ENCODE measurements at regions not wholly inside any gene's neighbourhood (a gene's known extent, or its start where the extent isn't known, plus 50 kb on each side); places are given as distances from the start of the nearest gene placed in this dataset.

DNA sequence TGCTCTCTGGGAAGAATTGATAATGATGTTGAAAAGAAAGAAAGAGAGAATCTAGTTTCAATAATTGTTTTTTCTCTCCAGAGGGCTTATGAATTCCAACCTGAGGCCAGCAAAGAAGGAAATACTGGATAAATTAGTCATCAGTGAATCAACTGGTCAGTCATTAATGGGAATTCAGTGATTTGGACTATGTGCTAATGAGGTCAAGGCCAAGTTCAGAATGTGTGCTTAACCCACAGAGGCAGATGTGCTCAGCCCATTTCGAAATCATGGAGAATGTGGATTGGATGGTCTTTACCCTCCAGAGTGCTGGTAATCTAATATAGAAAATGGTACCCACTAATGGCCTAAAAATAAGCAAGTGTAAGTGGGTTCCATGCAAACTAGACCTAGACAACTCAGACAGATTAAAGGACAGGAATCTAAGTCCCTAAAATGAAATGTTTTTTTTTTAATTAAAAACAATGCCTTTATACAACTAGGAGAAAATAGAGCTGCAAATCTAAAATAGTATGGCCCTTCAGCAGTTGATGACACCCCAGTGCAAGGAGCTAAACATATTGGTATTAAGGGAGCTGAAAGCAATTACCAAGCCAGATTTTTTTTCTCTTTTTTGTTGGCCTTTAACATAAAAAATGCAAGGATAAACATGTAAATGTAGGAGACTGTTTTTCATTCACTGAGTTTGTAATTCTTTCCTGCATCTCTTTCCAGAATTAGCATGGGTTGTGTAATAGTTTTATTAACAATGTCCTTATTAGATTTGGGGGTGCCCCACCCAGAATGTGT lies 296.9 kb downstream of the SATB2 start:
- no peak for DNase-seq
- Mint-ChIP-seq H3K4me3 (no peak overlapping the region), H3K9me3 (no peaks in the 10 kb centered on the region), H3K27me3 (no peaks in the 10 kb centered on the region), H3K36me3 (ENCODE audit: low read depth) (no peaks in the 10 kb centered on the region), H3K4me1 (no peaks in the 10 kb centered on the region), H3K27ac (no peak overlapping the region)
- ChIA-PET CTCF (no interaction called here), POLR2A (no interaction called here)

DNA sequence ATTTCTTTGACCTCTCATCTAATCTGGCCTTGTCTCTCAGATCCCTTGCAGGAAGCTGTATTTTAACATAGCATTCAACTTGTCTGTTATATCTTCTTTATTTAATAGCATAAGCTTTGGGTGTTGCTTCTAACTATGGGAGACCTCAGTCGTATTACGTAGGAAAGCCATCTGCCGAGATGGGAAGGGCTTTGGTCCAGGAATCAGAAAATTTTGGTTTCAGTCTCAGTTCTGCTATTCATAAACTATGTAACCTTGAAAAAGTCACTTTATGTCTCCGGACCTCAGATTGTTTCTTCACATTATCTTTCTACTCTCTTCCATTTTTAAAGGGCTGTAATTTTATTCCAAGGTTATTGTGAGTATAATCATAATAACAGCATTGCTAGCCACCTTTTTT lies 297.7 kb downstream of the SATB2 start:
- Mint-ChIP-seq H3K27ac (no peak overlapping the region), H3K9me3 (no peaks in the 10 kb centered on the region), H3K27me3 (no peaks in the 10 kb centered on the region), H3K36me3 (ENCODE audit: low read depth) (no peaks in the 10 kb centered on the region), H3K4me1 (no peaks in the 10 kb centered on the region), H3K4me3 (no peak overlapping the region)
- CTCF ChIA-PET = no interaction called here
- DNase-seq = no peak
- POLR2A ChIA-PET = no interaction called here

DNA sequence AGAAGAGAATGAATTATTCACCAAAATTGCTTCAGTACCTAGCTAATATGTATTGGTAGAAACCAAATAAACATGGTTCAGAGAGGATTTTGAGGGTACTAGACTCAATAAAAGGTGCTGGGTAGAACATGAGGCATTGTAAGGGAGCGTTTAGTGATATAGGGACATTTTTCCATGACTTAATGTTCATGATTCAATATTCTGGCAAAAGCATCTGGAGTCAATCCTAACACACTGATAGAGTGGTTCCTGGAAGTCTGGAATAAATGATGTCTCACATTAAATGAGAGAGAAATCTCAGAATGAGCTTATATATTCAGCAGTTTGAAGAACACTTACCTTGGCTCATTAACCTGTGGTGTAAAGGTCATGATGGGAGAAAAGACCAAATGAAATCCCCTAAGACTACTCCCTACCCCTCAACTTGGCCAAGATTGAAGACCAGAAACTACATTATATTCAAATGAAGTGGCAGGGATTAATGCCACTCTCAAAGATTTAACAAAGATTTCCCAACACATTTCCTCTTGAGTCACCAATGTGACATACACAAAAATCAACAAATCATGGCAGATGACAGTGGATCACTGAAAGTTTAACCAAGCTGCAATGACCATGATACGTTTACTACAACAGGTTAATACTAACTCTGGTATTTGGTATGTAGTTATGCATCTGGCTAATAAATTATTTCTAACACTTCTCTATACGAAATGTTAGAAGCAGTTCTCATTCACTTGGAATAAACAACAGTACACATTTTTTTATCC lies 309.5 kb downstream of the SATB2 start:
- H3K36me3 Mint-ChIP-seq (ENCODE audit: low read depth) = no peaks in the 10 kb centered on the region
- POLR2A ChIA-PET = no interaction called here

DNA sequence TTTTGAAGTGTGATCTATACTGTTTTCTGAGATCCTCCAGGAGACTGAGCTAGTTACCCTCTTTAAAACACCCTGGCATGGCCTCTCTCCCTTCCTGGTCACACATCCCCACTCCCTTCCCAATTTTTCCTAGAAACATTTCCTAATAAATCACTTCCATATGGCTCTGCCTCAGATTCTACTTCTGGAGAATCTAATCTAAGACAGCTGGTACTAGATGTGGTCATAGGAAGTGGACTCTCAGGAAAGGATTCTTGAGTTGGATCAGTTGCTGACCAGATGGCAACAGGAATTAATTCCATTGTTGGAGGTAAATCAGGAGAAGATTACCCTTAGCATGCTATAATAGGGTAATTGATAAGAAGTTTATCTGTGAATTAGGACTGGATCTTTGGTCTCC lies 310.5 kb downstream of the SATB2 start:
- no peak overlapping the region for H3K27ac Mint-ChIP-seq
- H3K36me3 Mint-ChIP-seq (ENCODE audit: low read depth) = no peaks in the 10 kb centered on the region
- ChIA-PET CTCF (no interaction called here), POLR2A (no interaction called here)
- H3K9me3 Mint-ChIP-seq = no peaks in the 10 kb centered on the region
- H3K4me3 Mint-ChIP-seq = no peak overlapping the region
- H3K27me3 Mint-ChIP-seq = no peaks in the 10 kb centered on the region
- DNase-seq = no peak
- H3K4me1 Mint-ChIP-seq = no peaks in the 10 kb centered on the region

More for the DNA sequence above, 309.5 kb downstream of the SATB2 start:
- Mint-ChIP-seq H3K27ac (no peak overlapping the region), H3K4me1 (no peaks in the 10 kb centered on the region), H3K27me3 (no peaks in the 10 kb centered on the region), H3K4me3 (no peak overlapping the region), H3K9me3 (no peaks in the 10 kb centered on the region)
- DNase-seq = no peak
- CTCF ChIA-PET = no interaction called here

DNA sequence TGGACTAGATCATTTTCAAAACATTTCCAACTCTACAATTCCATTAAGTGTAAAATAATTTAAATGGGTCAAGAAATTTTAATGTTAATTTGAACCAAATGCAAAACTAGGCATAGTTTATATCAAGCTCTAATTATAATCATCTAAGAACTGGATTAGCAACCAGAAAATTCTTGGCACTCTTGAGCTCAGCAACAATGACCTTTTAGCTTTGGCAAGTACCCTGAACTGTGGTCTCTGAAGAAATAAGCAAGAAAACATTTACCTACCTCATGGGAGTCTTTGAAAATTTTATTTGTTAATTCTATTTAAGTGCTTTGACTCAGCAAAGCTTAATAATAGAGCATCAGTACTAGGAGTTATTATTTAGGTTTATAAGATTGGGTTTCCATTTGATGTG lies 313.2 kb downstream of the SATB2 start:
- ChIA-PET POLR2A (no interaction called here), CTCF (no interaction called here)
- no peaks in the 10 kb centered on the region for H3K36me3 Mint-ChIP-seq (ENCODE audit: low read depth)
- H3K27ac Mint-ChIP-seq = no peak overlapping the region
- H3K4me1 Mint-ChIP-seq = no peaks in the 10 kb centered on the region
- no peak overlapping the region for H3K4me3 Mint-ChIP-seq
- H3K9me3 Mint-ChIP-seq = no peaks in the 10 kb centered on the region
- DNase-seq = no peak
- H3K27me3 Mint-ChIP-seq = no peaks in the 10 kb centered on the region

DNA sequence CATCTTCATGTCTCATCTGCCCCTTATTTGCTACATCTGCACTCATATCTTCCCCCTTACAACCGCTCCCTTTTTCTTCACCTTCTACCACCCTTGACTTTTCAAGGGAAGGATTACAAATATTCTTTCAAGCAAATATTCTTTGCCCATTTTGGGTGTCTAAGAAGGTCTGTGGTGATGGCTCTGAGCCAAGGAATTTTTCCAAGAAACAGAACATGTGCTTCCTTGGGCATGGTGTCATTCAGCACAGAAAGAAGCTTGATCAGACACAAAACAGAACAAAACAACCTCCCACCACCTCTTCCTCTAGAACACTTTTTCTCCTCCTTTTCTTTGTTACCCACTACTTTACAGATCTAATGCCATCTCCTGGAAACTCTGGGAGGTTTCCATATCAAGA lies 313.7 kb downstream of the SATB2 start:
- Mint-ChIP-seq H3K27me3 (no peaks in the 10 kb centered on the region), H3K36me3 (ENCODE audit: low read depth) (no peaks in the 10 kb centered on the region), H3K9me3 (no peaks in the 10 kb centered on the region), H3K27ac (no peak overlapping the region), H3K4me1 (no peaks in the 10 kb centered on the region), H3K4me3 (no peak overlapping the region)
- POLR2A ChIA-PET = no interaction called here
- CTCF ChIA-PET = no interaction called here
- DNase-seq = no peak

DNA sequence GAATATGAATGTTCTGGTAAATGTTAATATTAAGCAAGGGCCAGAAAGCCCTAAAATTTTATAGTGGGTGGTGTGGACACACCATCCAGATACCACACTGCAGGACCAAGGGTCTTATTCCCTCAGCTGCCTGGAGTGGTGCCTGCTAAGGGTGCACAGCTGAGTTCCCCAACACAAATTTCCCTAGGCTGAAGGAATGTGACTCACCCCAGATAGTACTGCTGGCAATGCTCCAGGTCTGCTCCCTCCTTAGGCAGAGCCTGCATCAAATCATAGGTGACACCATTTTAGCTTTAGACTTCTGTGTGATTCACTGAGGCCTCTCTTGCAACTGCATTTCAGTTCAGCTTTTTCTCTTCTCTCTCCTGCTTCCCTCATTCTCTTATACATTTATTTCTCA lies 321.1 kb downstream of the SATB2 start:
- no peak for DNase-seq
- POLR2A ChIA-PET = no interaction called here
- Mint-ChIP-seq H3K27ac (no peak overlapping the region), H3K4me3 (no peak overlapping the region), H3K36me3 (ENCODE audit: low read depth) (no peaks in the 10 kb centered on the region), H3K4me1 (no peaks in the 10 kb centered on the region), H3K27me3 (no peaks in the 10 kb centered on the region), H3K9me3 (no peaks in the 10 kb centered on the region)
- CTCF ChIA-PET = no interaction called here

DNA sequence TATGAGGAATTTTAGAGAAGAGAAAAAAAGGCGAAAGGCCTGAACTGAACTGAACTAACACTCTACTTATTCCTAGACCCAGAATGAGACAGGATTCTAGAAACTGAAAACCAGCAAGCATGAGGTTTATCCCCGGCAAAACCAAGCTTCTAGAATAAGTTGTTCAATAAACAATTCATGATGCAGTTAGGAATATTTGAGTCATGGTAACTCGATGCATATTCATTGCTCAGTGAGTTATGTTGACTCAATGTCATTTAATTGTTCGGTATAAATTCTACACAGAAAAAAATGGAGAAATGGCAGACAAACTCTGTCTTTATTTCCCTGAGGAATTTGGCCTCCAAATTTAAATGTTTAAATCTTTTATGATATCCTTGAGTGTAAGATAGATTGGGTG lies 321.5 kb downstream of the SATB2 start:
- ChIA-PET CTCF (no interaction called here), POLR2A (no interaction called here)
- Mint-ChIP-seq H3K4me3 (no peak overlapping the region), H3K4me1 (no peaks in the 10 kb centered on the region), H3K9me3 (no peaks in the 10 kb centered on the region), H3K27me3 (no peaks in the 10 kb centered on the region), H3K27ac (no peak overlapping the region), H3K36me3 (ENCODE audit: low read depth) (no peaks in the 10 kb centered on the region)
- no peak for DNase-seq

DNA sequence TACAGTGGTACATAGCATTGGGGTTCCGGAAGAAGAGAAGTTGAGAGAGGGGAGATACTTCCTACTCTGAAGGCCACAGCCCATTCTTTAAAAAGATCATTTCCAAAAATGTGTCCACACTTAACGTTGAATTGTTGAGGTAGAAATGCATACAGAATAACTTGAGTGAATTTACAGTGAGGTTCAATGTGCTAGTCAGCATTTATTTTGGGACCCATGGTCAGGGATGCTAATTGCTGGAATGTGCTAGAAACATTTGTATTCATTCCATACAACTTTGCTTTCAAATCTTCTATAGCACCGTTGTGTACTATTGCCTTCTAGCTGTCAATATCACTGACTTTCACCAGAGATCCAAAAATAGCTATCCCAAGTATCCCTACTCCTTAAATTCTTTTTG lies 325.9 kb downstream of the SATB2 start:
- H3K9me3 Mint-ChIP-seq = no peaks in the 10 kb centered on the region
- H3K4me3 Mint-ChIP-seq = no peak overlapping the region
- POLR2A ChIA-PET = no interaction called here
- H3K36me3 Mint-ChIP-seq (ENCODE audit: low read depth) = no peaks in the 10 kb centered on the region
- no peak for DNase-seq
- H3K27ac Mint-ChIP-seq = no peak overlapping the region
- CTCF ChIA-PET = no interaction called here
- H3K4me1 Mint-ChIP-seq = no peaks in the 10 kb centered on the region
- no peaks in the 10 kb centered on the region for H3K27me3 Mint-ChIP-seq

DNA sequence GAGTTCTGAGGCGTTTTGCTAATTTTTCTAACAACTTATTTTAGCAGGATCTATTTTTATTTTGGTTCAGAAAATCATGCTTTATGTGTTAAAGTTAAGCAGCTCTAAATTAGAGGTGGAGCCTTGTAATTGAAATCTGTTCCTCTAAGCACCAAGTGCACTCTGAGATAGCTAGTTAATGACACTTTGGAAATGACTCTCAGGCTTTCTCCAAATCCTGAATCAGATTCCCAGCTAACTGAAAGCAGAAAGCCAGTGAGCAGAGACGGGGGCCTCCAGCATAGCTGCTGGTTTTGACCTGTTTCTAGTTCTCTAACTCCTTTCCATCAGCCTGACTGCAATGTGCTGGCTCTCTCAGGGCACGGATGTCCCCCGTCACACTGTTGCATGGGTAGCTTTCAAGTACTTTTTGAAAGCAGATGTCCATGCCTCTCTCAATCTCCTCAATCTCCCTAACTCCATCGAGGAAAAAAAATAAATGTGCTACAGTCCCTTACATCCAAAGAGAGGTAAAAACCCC lies 326.5 kb downstream of the SATB2 start:
- H3K27me3 Mint-ChIP-seq = no peaks in the 10 kb centered on the region
- no peak overlapping the region for H3K4me3 Mint-ChIP-seq
- no peaks in the 10 kb centered on the region for H3K4me1 Mint-ChIP-seq
- no peak for DNase-seq
- CTCF ChIA-PET = no interaction called here
- H3K9me3 Mint-ChIP-seq = no peaks in the 10 kb centered on the region
- H3K36me3 Mint-ChIP-seq (ENCODE audit: low read depth) = no peaks in the 10 kb centered on the region
- POLR2A ChIA-PET = no interaction called here
- no peak overlapping the region for H3K27ac Mint-ChIP-seq

DNA sequence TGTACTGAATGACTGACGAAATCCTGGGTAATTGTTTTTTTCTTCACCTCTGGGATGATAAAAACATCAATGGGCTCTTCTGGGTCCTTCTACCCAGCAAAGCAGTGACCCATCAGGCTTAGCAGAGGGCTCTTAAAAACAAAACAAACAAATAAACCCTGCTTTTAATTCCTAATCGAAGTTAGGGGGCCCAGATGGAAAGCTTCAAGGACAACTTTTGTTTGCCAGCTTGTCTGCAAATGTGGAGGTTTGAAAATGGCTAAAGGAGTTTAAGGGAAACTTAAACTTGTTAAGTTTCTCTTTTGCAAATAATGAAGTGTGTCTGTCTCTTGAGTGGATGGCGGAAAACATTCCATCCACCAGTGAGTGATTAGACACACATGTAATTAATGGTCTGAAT lies 327.2 kb downstream of the SATB2 start:
- H3K4me1 Mint-ChIP-seq = no peaks in the 10 kb centered on the region
- POLR2A ChIA-PET = no interaction called here
- no peak overlapping the region for H3K27ac Mint-ChIP-seq
- CTCF ChIA-PET = no interaction called here
- no peaks in the 10 kb centered on the region for H3K36me3 Mint-ChIP-seq (ENCODE audit: low read depth)
- no peak overlapping the region for H3K4me3 Mint-ChIP-seq
- no peak for DNase-seq
- H3K27me3 Mint-ChIP-seq = no peaks in the 10 kb centered on the region
- no peaks in the 10 kb centered on the region for H3K9me3 Mint-ChIP-seq

DNA sequence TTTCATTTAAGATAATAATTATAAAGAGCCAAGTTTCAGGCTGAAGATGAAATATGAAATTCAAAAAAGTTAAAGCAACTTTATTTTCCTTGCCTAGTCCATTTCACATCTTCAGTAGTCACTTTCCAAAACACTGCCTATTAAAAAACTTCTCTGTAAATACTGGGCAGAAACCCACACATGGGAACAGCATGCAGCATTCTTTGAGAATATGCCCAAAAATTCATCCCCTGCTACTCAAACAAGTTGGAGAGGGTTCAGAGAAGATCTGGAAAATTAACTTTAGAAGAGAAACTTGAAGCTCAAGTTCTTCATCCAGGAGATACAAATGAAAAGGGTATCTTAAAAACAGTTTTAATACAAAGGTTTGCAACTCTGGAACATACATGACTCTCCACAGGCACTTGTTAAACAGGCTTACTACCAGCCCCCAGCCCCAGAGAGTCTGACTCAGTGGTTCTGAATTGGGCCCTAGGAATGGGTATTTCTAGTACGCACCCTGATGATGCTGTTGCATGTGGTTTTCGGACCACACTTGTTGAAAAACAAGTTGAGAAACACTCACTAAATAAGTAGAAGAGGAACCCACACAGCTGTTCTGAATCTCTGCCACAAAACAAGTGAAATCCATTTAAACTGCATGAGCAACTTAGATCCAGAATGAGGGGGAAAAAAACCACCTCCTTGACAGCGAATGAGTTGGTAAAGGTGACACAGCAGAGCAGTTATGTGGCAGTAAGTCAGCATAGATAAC lies 329.1 kb downstream of the SATB2 start:
- no peaks in the 10 kb centered on the region for H3K4me1 Mint-ChIP-seq
- no peaks in the 10 kb centered on the region for H3K27me3 Mint-ChIP-seq
- no peaks in the 10 kb centered on the region for H3K36me3 Mint-ChIP-seq (ENCODE audit: low read depth)
- POLR2A ChIA-PET = no interaction called here
- CTCF ChIA-PET = no interaction called here
- H3K9me3 Mint-ChIP-seq = no peaks in the 10 kb centered on the region
- no peak overlapping the region for H3K27ac Mint-ChIP-seq
- no peak for DNase-seq
- no peak overlapping the region for H3K4me3 Mint-ChIP-seq

DNA sequence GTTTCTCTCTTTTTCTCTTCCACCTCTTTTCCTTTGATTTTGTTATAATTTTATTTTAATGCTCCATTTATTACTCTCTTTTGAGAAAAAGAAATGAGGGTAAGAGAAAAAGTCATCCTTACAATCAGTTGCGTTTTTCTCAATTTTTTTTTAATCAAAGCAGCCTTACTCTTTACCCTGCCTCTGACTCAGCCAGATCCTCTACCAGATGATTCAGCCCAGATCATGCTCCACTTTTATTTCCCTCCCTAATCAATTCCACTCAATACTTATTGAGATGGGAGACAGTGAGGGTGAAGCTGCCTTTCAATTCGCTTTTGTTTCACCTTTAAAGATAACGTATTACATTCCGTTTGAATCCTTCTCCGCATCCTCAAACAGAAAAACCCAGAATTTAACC lies 337.9 kb downstream of the SATB2 start:
- no peak for DNase-seq
- Mint-ChIP-seq H3K27me3 (no peaks in the 10 kb centered on the region), H3K4me1 (no peaks in the 10 kb centered on the region), H3K4me3 (no peak overlapping the region), H3K27ac (no peak overlapping the region), H3K36me3 (ENCODE audit: low read depth) (no peaks in the 10 kb centered on the region), H3K9me3 (no peaks in the 10 kb centered on the region)
- ChIA-PET POLR2A (no interaction called here), CTCF (no interaction called here)

Measured in activated CD4-positive, alpha-beta memory T cell treated with anti-CD3 and anti-CD28 coated beads, Interleukin-2, amount 10 ng/mL, durations not matched to agents 7 days and 5 days (primary cell).